Stimulated activated CD4-positive, alpha-beta T cell treated with anti-CD3 and anti-CD28 coated beads, Interleukin-1b, Interleukin-23, amount 100 ng/mL, for 48 hours (primary cell): ENCODE measurements at regions not wholly inside any gene's neighbourhood (a gene's known extent, or its start where the extent isn't known, plus 50 kb on each side); places are given as distances from the start of the nearest gene placed in this dataset.
"Not testable (repeated sequence)": the region's sequence is repeated elsewhere in the genome, so short reads cannot be mapped to it uniquely, and the experiment has no call there.

Source experiments
- DNase-seq: peaks from one replicate; pipeline ENCODE4 v3.0.0-alpha.2; 2020

- no peak for DNase-seq
Observed at GRCh38 chr5:124796495-124796894, 50.1 kb upstream of the ZNF608 start.

DNA sequence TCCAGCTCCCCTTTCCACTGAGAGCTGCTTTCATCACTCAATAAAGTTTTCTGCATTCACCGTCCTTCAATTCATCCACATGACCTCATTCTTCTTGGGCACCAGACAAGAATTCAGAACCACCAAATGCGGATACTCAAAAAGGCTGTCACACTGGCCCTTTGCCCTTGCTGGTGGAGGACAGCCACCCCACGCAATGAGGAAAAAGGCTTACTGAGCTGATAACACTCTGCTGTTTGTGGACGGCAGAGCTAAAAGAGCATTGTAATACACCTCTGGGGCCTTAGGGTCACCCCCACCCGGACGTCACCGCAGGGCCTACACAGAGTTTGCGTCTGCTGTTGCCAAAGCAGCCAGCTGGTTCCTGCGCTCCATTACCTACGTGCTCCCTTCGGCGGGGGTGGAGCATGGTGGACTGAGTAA is 51.2 kb upstream of the ZNF608 start:
- no peak for DNase-seq

GRCh38 chr5:124798890-124799289 is 52.5 kb upstream of the ZNF608 start:
- DNase-seq: no peak

DNA sequence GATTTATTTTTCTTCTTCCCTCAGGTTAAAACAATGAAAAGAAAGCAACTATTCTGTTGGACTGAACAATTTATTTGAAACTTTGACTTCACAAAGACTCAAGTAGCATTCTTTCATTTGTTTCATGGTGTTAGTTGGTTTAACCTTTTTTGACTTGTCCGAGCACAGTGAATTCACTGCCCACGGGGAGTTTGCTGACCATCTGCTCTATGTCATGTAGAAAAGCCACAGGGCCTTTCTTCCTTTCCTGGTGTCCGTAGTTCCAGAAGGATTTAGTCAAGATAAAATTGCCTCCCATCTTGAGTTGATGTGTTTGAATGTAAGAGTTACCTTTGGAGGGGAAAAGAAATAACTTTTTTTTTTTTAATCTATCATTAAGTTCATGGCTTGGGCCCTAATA is 55.1 kb upstream of the ZNF608 start:
- no peak for DNase-seq

GRCh38 chr5:124803617-124804323 is 57.3 kb upstream of the ZNF608 start:
- no peak for DNase-seq

DNA sequence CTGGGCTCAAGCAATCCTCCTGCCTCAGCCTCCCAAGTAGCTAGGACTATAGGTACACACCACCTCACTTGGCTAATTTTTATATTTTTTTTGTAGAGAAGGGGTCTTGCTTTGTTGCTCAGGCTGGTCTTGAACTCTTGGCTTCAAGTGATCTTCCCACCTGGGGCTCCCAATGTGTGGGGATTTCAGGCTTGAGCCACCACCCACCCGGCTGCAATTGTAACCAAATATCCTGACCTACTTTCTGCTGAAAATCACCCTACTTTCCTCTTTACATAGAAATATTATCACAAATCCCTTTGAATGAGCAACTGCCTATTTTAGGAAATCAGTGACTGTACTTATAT is 59.6 kb upstream of the ZNF608 start:
- no peak for DNase-seq

GRCh38 chr5:124806373-124807077 is 60.1 kb upstream of the ZNF608 start:
- DNase-seq: no peak

DNA sequence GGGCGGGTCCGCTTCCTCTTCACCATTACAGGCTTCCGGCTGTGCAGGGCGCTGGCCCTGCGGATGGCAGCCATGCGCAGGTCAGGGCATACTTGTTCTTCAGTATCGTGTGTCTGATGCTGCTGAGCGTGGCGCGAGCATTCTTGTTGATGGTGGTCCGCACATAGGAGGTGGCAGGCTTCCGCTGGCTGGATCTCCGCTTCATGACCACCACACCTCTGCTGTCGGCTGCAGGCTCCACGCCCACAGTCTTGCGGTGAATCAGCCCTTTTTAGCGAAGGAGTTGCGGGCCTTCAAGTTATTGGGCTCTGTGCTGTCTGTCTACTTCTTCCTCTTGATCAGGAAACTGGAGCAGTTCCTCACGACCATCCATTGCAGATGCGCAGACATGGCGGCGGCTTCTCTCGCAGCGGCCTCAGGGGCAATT is 62.4 kb upstream of the ZNF608 start:
- DNase-seq: no peak

GRCh38 chr5:124810396-124811006 is 64.1 kb upstream of the ZNF608 start:
- DNase-seq: no peak

GRCh38 chr5:124812771-124813358 is 66.4 kb upstream of the ZNF608 start:
- no peak for DNase-seq

- DNase-seq: no peak
Observed at GRCh38 chr5:124816381-124816780, 69.9 kb upstream of the ZNF608 start.

- no peak for DNase-seq
Observed at GRCh38 chr5:124819201-124819600, 72.8 kb upstream of the ZNF608 start.

DNA sequence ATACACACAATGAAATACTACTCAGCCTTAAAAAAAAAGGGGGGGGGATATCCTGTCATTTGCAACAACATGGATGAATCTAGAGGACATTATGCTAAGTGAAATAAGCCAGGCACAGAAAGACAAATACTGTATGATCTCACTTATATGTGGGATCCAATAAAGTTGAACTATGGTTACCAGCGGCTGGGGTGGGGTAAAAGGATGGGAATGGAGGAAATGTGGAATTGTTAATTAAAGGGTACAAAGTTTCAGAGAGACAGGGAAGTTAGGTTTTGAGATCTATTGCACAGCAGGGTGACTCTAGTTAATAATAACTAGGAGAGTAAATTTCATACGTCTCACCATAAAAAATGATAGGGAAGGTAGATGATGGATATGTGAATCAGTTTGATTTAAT is 76.2 kb upstream of the ZNF608 start:
- DNase-seq: no peak

GRCh38 chr5:124823380-124823779 is 76.9 kb upstream of the ZNF608 start:
- DNase-seq: no peak

DNA sequence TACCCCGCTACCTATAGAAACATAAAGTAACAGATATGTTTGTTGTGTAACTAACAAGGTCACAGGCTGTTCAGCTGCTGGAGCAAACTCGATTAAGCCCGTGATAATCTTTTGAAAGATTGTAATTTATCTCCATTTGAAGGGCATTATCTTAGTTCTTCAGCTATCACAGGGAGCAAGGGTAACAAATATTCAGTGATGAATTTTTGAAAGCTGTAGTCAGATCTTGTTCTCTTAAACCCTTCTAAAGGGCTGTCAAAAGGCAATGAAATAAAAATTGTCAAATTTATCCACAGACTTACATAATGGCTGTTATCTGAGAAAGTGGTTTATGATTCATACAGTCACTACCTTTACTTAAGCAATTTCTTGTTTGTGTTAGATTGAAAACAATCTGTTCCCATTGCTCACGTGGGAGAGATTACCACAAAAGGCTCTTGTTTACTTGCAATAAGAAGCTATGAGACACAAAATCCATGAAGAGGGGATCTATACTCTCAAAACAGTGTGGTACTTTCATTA is 78.3 kb upstream of the ZNF608 start:
- no peak for DNase-seq

DNA sequence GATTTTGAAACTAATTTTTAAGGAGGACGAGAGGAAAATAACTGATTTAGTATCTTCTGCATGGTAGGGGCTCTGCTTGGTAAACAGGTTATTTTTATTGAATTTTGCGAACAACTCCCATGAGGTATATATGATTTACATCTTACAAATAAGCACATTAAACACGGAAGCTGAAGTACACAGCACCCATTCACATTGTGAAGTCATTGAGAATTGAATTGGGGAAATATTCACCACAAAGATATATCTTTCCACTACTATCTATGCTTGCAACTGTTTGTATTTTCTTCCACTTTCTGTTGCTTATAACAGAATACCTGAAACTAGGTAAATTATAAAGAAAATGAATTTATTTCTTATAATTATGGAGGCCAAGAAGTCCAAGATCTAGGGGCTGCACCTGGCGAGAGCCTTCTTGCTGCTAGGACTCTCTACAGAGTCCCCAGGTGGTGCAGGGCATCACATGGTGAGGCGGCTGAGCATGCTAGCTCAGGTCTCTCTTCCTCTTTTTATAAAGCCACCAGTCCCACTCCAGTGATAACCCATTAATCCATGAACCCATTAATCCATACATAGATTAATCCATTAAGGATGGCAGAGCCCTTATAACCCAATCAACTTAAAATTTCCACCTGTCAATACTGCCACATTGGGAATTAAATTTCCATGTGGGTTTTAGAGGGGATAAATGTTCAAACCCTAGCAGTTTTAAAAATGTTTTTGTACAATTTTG is 79.0 kb upstream of the ZNF608 start:
- no peak for DNase-seq

DNA sequence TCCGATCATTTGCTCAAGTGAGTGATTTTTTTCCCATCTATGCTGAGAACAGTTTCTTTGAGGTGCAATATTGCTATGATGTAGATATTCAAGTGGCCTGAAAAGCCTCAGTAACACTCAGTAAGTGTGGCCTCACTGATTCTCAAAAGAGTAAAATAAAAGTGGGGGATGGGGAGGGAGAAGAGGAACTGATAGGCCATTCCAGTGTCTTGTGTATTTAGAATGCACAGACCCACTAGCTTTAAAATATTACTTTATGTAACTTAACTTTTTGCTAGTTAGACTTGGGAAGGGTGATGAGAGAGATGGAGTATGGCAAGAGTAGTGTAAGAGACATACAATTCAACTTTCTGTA is 79.5 kb upstream of the ZNF608 start:
- no peak for DNase-seq

GRCh38 chr5:124828731-124829234 is 82.3 kb upstream of the ZNF608 start:
- DNase-seq: no peak

DNA sequence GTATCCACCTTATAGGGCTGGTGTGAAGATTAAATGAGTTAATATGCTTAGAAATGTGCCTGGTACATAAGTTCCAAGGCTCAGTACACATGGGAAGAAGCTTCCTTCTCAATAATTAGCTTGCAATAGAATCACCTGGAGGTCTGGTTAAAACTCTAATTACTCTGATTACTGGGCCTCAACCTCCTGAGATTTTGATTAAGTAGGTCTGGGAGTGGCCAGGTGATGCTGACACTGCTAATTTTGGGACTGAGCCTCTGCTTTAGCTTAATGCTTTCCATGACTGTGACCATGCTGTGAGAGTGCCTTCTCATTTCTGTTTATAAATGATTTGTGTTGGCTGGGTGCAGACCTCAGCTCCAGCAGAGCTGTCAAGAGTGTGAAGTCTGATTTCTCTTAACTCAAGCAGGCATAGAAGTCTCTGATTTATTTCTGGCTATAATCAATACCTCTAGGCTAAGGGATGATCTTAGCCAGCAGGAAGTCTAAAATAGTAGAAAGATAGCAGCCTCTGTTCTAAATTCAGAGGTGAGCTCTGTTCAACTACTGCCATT is 85.3 kb upstream of the ZNF608 start:
- no peak for DNase-seq

DNA sequence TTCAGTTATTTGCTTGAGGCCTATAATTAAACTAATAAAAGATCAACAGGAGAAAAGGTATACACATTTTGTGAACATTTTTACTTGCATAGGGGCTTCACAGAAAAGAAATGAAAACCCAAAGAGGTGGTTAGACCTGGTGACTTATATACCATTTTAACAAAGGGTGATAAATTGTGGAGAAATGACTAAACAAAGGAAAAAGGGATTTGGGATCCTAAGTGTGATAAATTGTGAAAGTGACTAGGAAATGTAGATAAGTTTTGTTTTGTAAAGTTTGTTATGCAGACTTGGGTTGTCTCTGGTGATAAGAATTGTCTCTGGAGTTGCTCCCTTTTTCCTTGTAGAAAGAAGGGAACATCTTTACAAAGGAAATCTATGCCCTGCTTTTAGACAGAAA is 86.1 kb upstream of the ZNF608 start:
- no peak for DNase-seq

DNA sequence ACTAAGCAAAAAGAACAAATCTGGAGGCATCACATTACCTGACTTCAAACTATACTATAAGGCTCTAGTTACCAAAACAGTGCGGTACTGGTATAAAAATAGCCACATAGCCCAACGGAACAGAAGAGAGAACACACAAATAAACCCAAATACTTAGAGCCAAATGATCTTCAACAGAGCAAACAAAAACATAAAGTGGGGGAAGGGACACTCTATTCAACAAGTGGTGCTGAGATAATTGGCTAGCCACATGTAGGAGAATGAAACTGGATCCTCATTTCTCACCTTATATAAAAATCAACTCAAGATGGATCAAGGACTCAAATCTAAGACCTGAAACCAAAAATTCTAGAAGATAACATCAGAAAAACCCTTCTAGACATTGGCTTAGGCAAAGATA is 89.9 kb upstream of the ZNF608 start:
- DNase-seq: not testable (repeated sequence)

GRCh38 chr5:124839371-124839998 is 93.0 kb upstream of the ZNF608 start:
- DNase-seq: no peak
